RWPE2 (cell line): ENCODE measurements at regions not wholly inside any gene's neighbourhood (a gene's known extent, or its start where the extent isn't known, plus 50 kb on each side); places are given as distances from the start of the nearest gene placed in this dataset.
A peak's percentile ranks its signal among the peaks of the same experiment; 100 is the strongest.

Source experiments
- ATAC-seq: fragments of 200-7000 bp; cut with Tn5 transposase; 3 replicates; pipeline ENCODE4 v1.9.1; 2021; ENCODE audit warnings: low read depth
- DNase-seq: peaks from one replicate; pipeline ENCODE4 v3.0.0-alpha.2; 2020; ENCODE audit warnings: low spot score
- H3K27ac ChIP-seq: fragments of 450-650 bp; 2 replicates; pipeline ENCODE4 v1.5.1; 2017; ENCODE audit warnings: mild to moderate bottlenecking; ENCODE audit not compliant: poor library complexity, severe bottlenecking
- H3K27me3 ChIP-seq: fragments of 250-450 bp; sonication (Bioruptor Pico); 2 replicates; pipeline ENCODE4 v1.5.1; 2021; ENCODE audit warnings: mild to moderate bottlenecking, moderate library complexity; ENCODE audit not compliant: insufficient read depth, poor library complexity, severe bottlenecking
- H3K36me3 ChIP-seq: fragments of 250-450 bp; sonication (Bioruptor Pico); 2 replicates; pipeline ENCODE4 v1.5.1; 2020; ENCODE audit warnings: low read depth, mild to moderate bottlenecking, moderate library complexity
- H3K4me1 ChIP-seq: fragments of 250-450 bp; sonication (Bioruptor Pico); 2 replicates; pipeline ENCODE4 v1.5.1; 2021; ENCODE audit warnings: mild to moderate bottlenecking, moderate library complexity; ENCODE audit not compliant: insufficient read depth, poor library complexity, severe bottlenecking
- H3K4me3 ChIP-seq: fragments of 250-450 bp; sonication (Bioruptor Pico); 2 replicates; pipeline ENCODE4 v1.5.1; 2021; ENCODE audit warnings: mild to moderate bottlenecking, moderate library complexity; ENCODE audit not compliant: severe bottlenecking
- H3K9me3 ChIP-seq: fragments of 250-450 bp; sonication (Bioruptor Pico); 2 replicates; pipeline ENCODE4 v1.5.1; 2021; ENCODE audit warnings: mild to moderate bottlenecking, moderate library complexity; ENCODE audit not compliant: severe bottlenecking
- CTCF ChIP-seq: fragments of 450-650 bp; IDR thresholded peaks from one replicate; pipeline ENCODE4 v1.5.1; 2017; ENCODE audit warnings: mild to moderate bottlenecking, moderate library complexity; ENCODE audit not compliant: poor library complexity, severe bottlenecking

- peak overlapping the region; percentile 86 for H3K27ac ChIP-seq
- H3K4me3 ChIP-seq, result no peak overlapping the region
- no peak for TF ChIP-seq CTCF
- no peaks in the 10 kb centered on the region for H3K36me3 ChIP-seq
- ATAC-seq (peak; percentile 59), DNase-seq (no peak)
- no peaks in the 10 kb centered on the region for H3K9me3 ChIP-seq
- H3K27me3 ChIP-seq, result no peaks in the 10 kb centered on the region
- peaks cover 19% of the 10 kb centered on the region for H3K4me1 ChIP-seq
These were observed 120.6 kb downstream of the IRS2 start for GRCh38 chr13:109665781-109666249.

- Histone ChIP-seq H3K27ac (peak overlapping the region; percentile 86), H3K4me3 (no peak overlapping the region), H3K27me3 (no peaks in the 10 kb centered on the region), H3K36me3 (no peaks in the 10 kb centered on the region), H3K4me1 (peaks cover 19% of the 10 kb centered on the region), H3K9me3 (no peaks in the 10 kb centered on the region)
- ATAC-seq (no peak), DNase-seq (no peak)
- no peak for TF ChIP-seq CTCF
These were observed 121.1 kb downstream of the IRS2 start for GRCh38 chr13:109665240-109665639.

- DNase-seq (no peak), ATAC-seq (no peak)
- no peaks in the 10 kb centered on the region for H3K9me3 ChIP-seq
- TF ChIP-seq CTCF, result no peak
- no peak overlapping the region for H3K4me3 ChIP-seq
- H3K27me3 ChIP-seq, result no peaks in the 10 kb centered on the region
- no peaks in the 10 kb centered on the region; the same call in 1 of the 2 replicates for H3K36me3 ChIP-seq
- H3K4me1 ChIP-seq, result peaks cover 5% of the 10 kb centered on the region
- no peak overlapping the region for H3K27ac ChIP-seq
These were observed 129.0 kb downstream of the IRS2 start for GRCh38 chr13:109657395-109657794.

GRCh38 chr13:109656206-109656605, 130.2 kb downstream of the IRS2 start:
- ATAC-seq (no peak), DNase-seq (no peak)
- Histone ChIP-seq H3K27ac (no peak overlapping the region), H3K4me1 (peaks cover 6% of the 10 kb centered on the region), H3K4me3 (no peak overlapping the region), H3K9me3 (no peaks in the 10 kb centered on the region), H3K27me3 (no peaks in the 10 kb centered on the region), H3K36me3 (no peaks in the 10 kb centered on the region; the same call in 1 of the 2 replicates)
- TF ChIP-seq CTCF, result no peak

- Histone ChIP-seq H3K27me3 (no peaks in the 10 kb centered on the region), H3K27ac (no peak overlapping the region), H3K36me3 (no peaks in the 10 kb centered on the region; the same call in 1 of the 2 replicates), H3K4me3 (no peak overlapping the region), H3K4me1 (peaks cover 6% of the 10 kb centered on the region), H3K9me3 (no peaks in the 10 kb centered on the region)
- ATAC-seq (no peak), DNase-seq (no peak)
- TF ChIP-seq CTCF, result no peak
These were observed 130.8 kb downstream of the IRS2 start for GRCh38 chr13:109655611-109656010.
